H9 (cell line): ENCODE measurements at regions not wholly inside any gene's neighbourhood (a gene's known extent, or its start where the extent isn't known, plus 50 kb on each side); places are given as distances from the start of the nearest gene placed in this dataset.

ENCODE experiments used
- DNase-seq: peaks from one replicate; pipeline ENCODE4 v3.0.0-alpha.2; 2017
- H2AFZ ChIP-seq: one replicate; pipeline ENCODE4 v1.6.1; 2013; ENCODE audit warnings: mild to moderate bottlenecking, low read length, control low read depth, moderate library complexity
- H2AK5ac ChIP-seq: 2 replicates; pipeline ENCODE4 v1.6.1; 2013; ENCODE audit warnings: low read length, control low read depth, mixed read lengths; ENCODE audit not compliant: insufficient read length
- H2BK120ac ChIP-seq: one replicate; pipeline ENCODE4 v1.6.1; 2013; ENCODE audit warnings: low read depth, mild to moderate bottlenecking, low read length, control low read depth, inconsistent platforms; ENCODE audit not compliant: poor library complexity, severe bottlenecking
- H2BK12ac ChIP-seq: 2 replicates; pipeline ENCODE4 v1.6.1; 2013; ENCODE audit warnings: low read length, control low read depth, mixed read lengths, low read depth; ENCODE audit not compliant: insufficient read length
- H2BK15ac ChIP-seq: 2 replicates; pipeline ENCODE4 v1.6.1; 2013; ENCODE audit warnings: low read depth, low read length, control low read depth
- H2BK20ac ChIP-seq: one replicate; pipeline ENCODE4 v1.6.1; 2013; ENCODE audit warnings: low read depth, mild to moderate bottlenecking, low read length, control low read depth, inconsistent platforms; ENCODE audit not compliant: poor library complexity, severe bottlenecking
- H2BK5ac ChIP-seq: 2 replicates; pipeline ENCODE4 v1.6.1; 2013; ENCODE audit warnings: low read length, control low read depth, mixed read lengths; ENCODE audit not compliant: insufficient read length
- H3K14ac ChIP-seq: 2 replicates; pipeline ENCODE4 v1.6.1; 2013; ENCODE audit warnings: low read length, control low read depth; ENCODE audit not compliant: insufficient read depth
- H3K18ac ChIP-seq: 2 replicates; pipeline ENCODE4 v1.6.1; 2013; ENCODE audit warnings: low read depth, mild to moderate bottlenecking, mixed read lengths, low read length, control low read depth; ENCODE audit not compliant: insufficient read length
- H3K23ac ChIP-seq: 2 replicates; pipeline ENCODE4 v1.6.1; 2013; ENCODE audit warnings: low read length, control low read depth, mixed read lengths, low read depth; ENCODE audit not compliant: insufficient read length
- H3K23me2 ChIP-seq: 2 replicates; pipeline ENCODE4 v1.6.1; 2013; ENCODE audit warnings: low read depth, mild to moderate bottlenecking, mixed read lengths, low read length, control low read depth; ENCODE audit not compliant: insufficient read length, poor library complexity, severe bottlenecking
- H3K27ac ChIP-seq: 2 replicates; pipeline ENCODE4 v1.5.1; 2013; ENCODE audit warnings: low read length, control low read depth, mixed read lengths, low read depth; ENCODE audit not compliant: insufficient read length
- H3K27me3 ChIP-seq: 2 replicates; pipeline ENCODE4 v1.6.1; 2013; ENCODE audit warnings: low read length, control low read depth, inconsistent platforms; ENCODE audit not compliant: insufficient read depth
- H3K4ac ChIP-seq: 2 replicates; pipeline ENCODE4 v1.6.1; 2013; ENCODE audit warnings: low read depth, mild to moderate bottlenecking, control low read depth, inconsistent platforms, low read length, moderate library complexity
- H3K4me1 ChIP-seq: 2 replicates; pipeline ENCODE4 v1.6.1; 2013; ENCODE audit warnings: low read length, control low read depth, inconsistent platforms; ENCODE audit not compliant: insufficient read depth
- H3K4me2 ChIP-seq: 2 replicates; pipeline ENCODE4 v1.6.1; 2013; ENCODE audit warnings: low read length, control low read depth, mixed read lengths; ENCODE audit not compliant: insufficient read length, insufficient read depth
- H3K56ac ChIP-seq: 2 replicates; pipeline ENCODE4 v1.6.1; 2013; ENCODE audit warnings: low read depth, mild to moderate bottlenecking, mixed read lengths, low read length, control low read depth; ENCODE audit not compliant: insufficient read length
- H3K79me1 ChIP-seq: 2 replicates; pipeline ENCODE4 v1.6.1; 2013; ENCODE audit warnings: low read depth, mild to moderate bottlenecking, moderate library complexity, low read length, control low read depth, inconsistent platforms; ENCODE audit not compliant: insufficient read depth, poor library complexity, severe bottlenecking
- H3K79me2 ChIP-seq: 2 replicates; pipeline ENCODE4 v1.6.1; 2013; ENCODE audit warnings: low read length, control low read depth, inconsistent platforms; ENCODE audit not compliant: insufficient read depth
- H3K9ac ChIP-seq: 2 replicates; pipeline ENCODE4 v1.6.1; 2013; ENCODE audit warnings: low read length, control low read depth, mixed read lengths; ENCODE audit not compliant: insufficient read length; ENCODE audit errors: extremely low read depth
- H3K9me3 ChIP-seq: one replicate; pipeline ENCODE4 v1.6.1; 2013; ENCODE audit warnings: low read depth, low read length, inconsistent platforms; ENCODE audit not compliant: control insufficient read depth
- H3T11ph ChIP-seq: one replicate; pipeline ENCODE4 v1.6.1; 2013; ENCODE audit warnings: mild to moderate bottlenecking, low read length, control low read depth, inconsistent platforms
- H4K20me1 ChIP-seq: one replicate; pipeline ENCODE4 v1.6.1; 2013; ENCODE audit not compliant: control insufficient read depth, insufficient read length, insufficient read depth
- H4K5ac ChIP-seq: 2 replicates; pipeline ENCODE4 v1.6.1; 2013; ENCODE audit warnings: low read depth, mild to moderate bottlenecking, mixed read lengths, low read length, control low read depth; ENCODE audit not compliant: insufficient read length
- H4K8ac ChIP-seq: replicated peaks from 2 replicates; pipeline ENCODE4 v1.6.1; 2013; ENCODE audit warnings: low read length, control low read depth, mixed read lengths, low read depth; ENCODE audit not compliant: insufficient read length
- H4K91ac ChIP-seq: 2 replicates; pipeline ENCODE4 v1.6.1; 2013; ENCODE audit warnings: low read depth, mild to moderate bottlenecking, moderate library complexity, mixed read lengths, low read length, control low read depth; ENCODE audit not compliant: insufficient read length
- H3K27ac Mint-ChIP-seq, 3 experiments: 2 replicates in 2 of 3; 3 replicates in 1 of 3; pipeline ENCODE4 v1.8.0; 2020 to 2021; ENCODE audit warnings: mixed read lengths in 3 of 3, mild to moderate bottlenecking in 1 of 3, moderate library complexity in 1 of 3
- H3K27me3 Mint-ChIP-seq: 2 replicates; pipeline ENCODE4 v1.8.0; 2021; ENCODE audit warnings: low read depth, mild to moderate bottlenecking, moderate library complexity, mixed read lengths
- H3K36me3 Mint-ChIP-seq, 3 experiments: 2 replicates in 2 of 3; 3 replicates in 1 of 3; pipeline ENCODE4 v1.8.0; 2020 to 2021; ENCODE audit warnings: low read depth in 3 of 3, mixed read lengths in 3 of 3; ENCODE audit not compliant: insufficient read depth in 1 of 3
- H3K4me1 Mint-ChIP-seq, 2 experiments: 2 replicates each; pipeline ENCODE4 v1.8.0; 2020; ENCODE audit warnings: mixed read lengths in 2 of 2
- H3K4me3 Mint-ChIP-seq, 2 experiments: 2 replicates in 1 of 2; 3 replicates in 1 of 2; pipeline ENCODE4 v1.8.0; 2020 to 2021; ENCODE audit warnings: mild to moderate bottlenecking in 2 of 2, mixed read lengths in 2 of 2, moderate library complexity in 1 of 2
- H3K9me3 Mint-ChIP-seq, 2 experiments: 2 replicates in 1 of 2; 3 replicates in 1 of 2; pipeline ENCODE4 v1.8.0; 2020; ENCODE audit warnings: mild to moderate bottlenecking in 2 of 2, mixed read lengths in 2 of 2, moderate library complexity in 1 of 2
- CTCF ChIP-seq: fragments of 200-600 bp; sonication (generic); conservative IDR thresholded peaks from 3 replicates; pipeline ENCODE4 v1.8.0; 2021; ENCODE audit warnings: antibody characterized with exemption, mild to moderate bottlenecking
- WGBS: extraction: QIAGEN DNeasy Blood & Tissue Kit; methylation state at CpG from one replicate; pipeline ENCODE4 v1.1.7; 2013; ENCODE audit warnings: missing lambda C conversion rate, low lambda C conversion rate, mixed read lengths; ENCODE audit not compliant: insufficient read length; ENCODE audit errors: extremely low coverage; 5-methylcytosine and 5-hydroxymethylcytosine counted together

- Histone ChIP-seq H3K56ac (no peak overlapping the region), H2BK20ac (no peak overlapping the region), H3K23ac (no peak overlapping the region), H3K9me3 (no peaks in the 10 kb centered on the region), H3K4me2 (no peak overlapping the region), H2BK12ac (no peak overlapping the region), H3K79me1 (no peaks in the 10 kb centered on the region), H2BK120ac (no peak overlapping the region), H3K79me2 (no peaks in the 10 kb centered on the region), H4K8ac (no peak overlapping the region), H3K14ac (no peak overlapping the region), H2BK15ac (no peak overlapping the region), H3K4ac (no peak overlapping the region), H3K27ac (no peak overlapping the region), H4K20me1 (no peaks in the 10 kb centered on the region), H2BK5ac (no peak overlapping the region), H3K27me3 (no peaks in the 10 kb centered on the region), H2AFZ (no peak overlapping the region), H4K91ac (no peak overlapping the region), H3K9ac (no peak overlapping the region), H3K18ac (no peak overlapping the region), H3K23me2 (no peaks in the 10 kb centered on the region), H4K5ac (no peak overlapping the region), H3K4me1 (no peaks in the 10 kb centered on the region), H2AK5ac (no peak overlapping the region), H3T11ph (no peak overlapping the region)
- Mint-ChIP-seq H3K27ac (no peak overlapping the region), H3K27me3 (no peaks in the 10 kb centered on the region), H3K36me3 (no peaks in the 10 kb centered on the region; a peak in 1 of 7 replicates), H3K9me3 (no peaks in the 10 kb centered on the region), H3K4me3 (no peak overlapping the region), H3K4me1 (no peaks in the 10 kb centered on the region)
- no peak for DNase-seq
- TF ChIP-seq CTCF = peak; percentile 67
- no CpG with 5 or more reads among the region's 2 CpGs for WGBS
Observed at GRCh38 chr3:80688814-80689213, 921.0 kb upstream of the ROBO1 start.
